Testis (tissue), 2 donors: ENCODE measurements at regions not wholly inside any gene's neighbourhood (a gene's known extent, or its start where the extent isn't known, plus 50 kb on each side); places are given as distances from the start of the nearest gene placed in this dataset.

ENCODE experiments used
- CTCF ChIP-seq, 3 experiments: fragments of 450-650 bp in 2 of 3; fragments of 200-600 bp in 1 of 3; sonication (generic) in 1 of 3; IDR thresholded peaks; one replicate each; pipeline ENCODE4 v1.5.1; 2016 to 2019; ENCODE audit warnings: antibody characterized with exemption in 3 of 3, mild to moderate bottlenecking in 2 of 3, moderate library complexity in 1 of 3
- POLR2A ChIP-seq: fragments of 450-650 bp; IDR thresholded peaks from one replicate; pipeline ENCODE4 v1.6.1; 2017; ENCODE audit warnings: antibody characterized with exemption, mild to moderate bottlenecking, moderate library complexity

DNA sequence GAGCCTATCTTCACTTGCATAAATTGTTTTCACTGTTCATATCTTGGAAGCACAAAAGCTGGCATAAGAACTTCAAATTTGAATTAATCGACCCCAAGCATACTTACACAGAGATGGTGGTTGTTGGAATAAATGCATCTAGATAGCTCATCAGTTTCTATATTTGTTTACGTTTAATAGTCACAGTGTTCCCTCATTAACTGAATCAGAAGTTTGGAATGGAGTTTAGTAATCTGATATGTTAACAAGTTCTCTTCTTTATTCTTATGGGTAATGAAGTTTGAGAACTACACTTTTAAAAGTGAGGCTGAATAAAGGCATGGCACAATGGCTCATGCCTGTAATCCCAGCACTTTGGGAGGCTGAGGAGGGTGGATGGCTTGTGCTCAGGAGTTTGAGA, 886.7 kb upstream of the PCDH20 start:
- TF ChIP-seq POLR2A (no peak), CTCF (IDR thresholded peaks at IDR 0.05) (no peak)
